22Rv1 (cell line): ENCODE measurements at regions not wholly inside any gene's neighbourhood (a gene's known extent, or its start where the extent isn't known, plus 50 kb on each side); places are given as distances from the start of the nearest gene placed in this dataset.

Experiments
- ZFX ChIP-seq: fragments of 450-650 bp; IDR thresholded peaks from 2 replicates; pipeline ENCODE4 v1.6.1; 2017; ENCODE audit warnings: antibody characterized with exemption, borderline replicate concordance
- TF ChIP-seq, protein P1 (sequence below): fragments of 450-650 bp; IDR thresholded peaks from 2 replicates; pipeline ENCODE4 v1.5.1; 2017; ENCODE audit warnings: mild to moderate bottlenecking

DNA sequence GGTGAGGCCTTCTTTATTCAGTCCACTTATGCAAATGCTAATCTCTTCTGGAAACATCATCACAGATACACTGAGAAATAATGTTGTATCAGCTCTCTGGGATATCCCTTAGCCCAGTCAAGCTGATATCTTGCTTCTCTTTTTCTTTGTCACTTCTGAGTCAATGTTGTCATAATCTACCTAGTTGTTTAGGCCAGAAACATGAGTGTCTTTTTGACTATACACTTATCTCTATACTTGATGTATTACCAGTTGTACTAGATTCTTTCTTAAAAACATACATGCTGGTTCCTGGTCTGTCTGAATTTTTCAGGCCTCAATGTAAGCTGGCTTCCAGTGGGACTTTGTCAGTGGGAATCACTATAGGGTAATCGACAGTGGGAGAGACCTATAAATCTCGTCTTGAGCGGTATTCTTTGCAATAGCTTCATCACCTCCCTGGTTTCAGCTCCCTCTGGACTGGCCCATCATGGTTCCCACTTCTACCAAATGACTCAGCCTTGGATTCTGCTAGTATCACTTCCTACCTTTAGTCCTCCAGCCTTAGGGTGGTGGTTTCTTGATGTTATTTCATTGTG, 135.2 kb upstream of the CYYR1 start:
- TF ChIP-seq, protein P1, sequence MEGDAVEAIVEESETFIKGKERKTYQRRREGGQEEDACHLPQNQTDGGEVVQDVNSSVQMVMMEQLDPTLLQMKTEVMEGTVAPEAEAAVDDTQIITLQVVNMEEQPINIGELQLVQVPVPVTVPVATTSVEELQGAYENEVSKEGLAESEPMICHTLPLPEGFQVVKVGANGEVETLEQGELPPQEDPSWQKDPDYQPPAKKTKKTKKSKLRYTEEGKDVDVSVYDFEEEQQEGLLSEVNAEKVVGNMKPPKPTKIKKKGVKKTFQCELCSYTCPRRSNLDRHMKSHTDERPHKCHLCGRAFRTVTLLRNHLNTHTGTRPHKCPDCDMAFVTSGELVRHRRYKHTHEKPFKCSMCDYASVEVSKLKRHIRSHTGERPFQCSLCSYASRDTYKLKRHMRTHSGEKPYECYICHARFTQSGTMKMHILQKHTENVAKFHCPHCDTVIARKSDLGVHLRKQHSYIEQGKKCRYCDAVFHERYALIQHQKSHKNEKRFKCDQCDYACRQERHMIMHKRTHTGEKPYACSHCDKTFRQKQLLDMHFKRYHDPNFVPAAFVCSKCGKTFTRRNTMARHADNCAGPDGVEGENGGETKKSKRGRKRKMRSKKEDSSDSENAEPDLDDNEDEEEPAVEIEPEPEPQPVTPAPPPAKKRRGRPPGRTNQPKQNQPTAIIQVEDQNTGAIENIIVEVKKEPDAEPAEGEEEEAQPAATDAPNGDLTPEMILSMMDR = no peak
- TF ChIP-seq ZFX = no peak
